Transverse colon (tissue), 4 donors: ENCODE measurements at regions not wholly inside any gene's neighbourhood (a gene's known extent, or its start where the extent isn't known, plus 50 kb on each side); places are given as distances from the start of the nearest gene placed in this dataset.
A peak's percentile ranks its signal among the peaks of the same experiment; 100 is the strongest.

ENCODE experiments used
- DNase-seq: peaks from one replicate; pipeline ENCODE4 v3.0.0-alpha.2; 2019
- H3K27ac ChIP-seq, 4 donors: fragments of 200-600 bp; sonication (generic); 2 replicates each; pipeline ENCODE4 v1.5.1; 2016 to 2018; ENCODE audit warnings: inconsistent platforms in 4 of 4
- H3K27me3 ChIP-seq: fragments of 200-600 bp; sonication (generic); 2 replicates; pipeline ENCODE4 v1.5.1; 2017; ENCODE audit warnings: inconsistent platforms
- H3K36me3 ChIP-seq, 4 donors: fragments of 200-600 bp; sonication (generic); 2 replicates each; pipeline ENCODE4 v1.5.1; 2017 to 2019; ENCODE audit warnings: inconsistent platforms in 4 of 4
- H3K4me1 ChIP-seq, 4 donors: fragments of 200-600 bp; sonication (generic); 2 replicates each; pipeline ENCODE4 v1.5.1; 2017 to 2020; ENCODE audit warnings: inconsistent platforms in 4 of 4
- H3K4me3 ChIP-seq, 4 donors: fragments of 200-600 bp; sonication (generic); 1 replicate in 1 of 4; 2 replicates in 3 of 4; pipeline versions ENCODE4 v1.5.1 to v1.6.1; 2017 to 2019; ENCODE audit warnings: inconsistent platforms in 4 of 4
- H3K9me3 ChIP-seq, 2 donors: fragments of 200-600 bp; sonication (generic); 2 replicates each; pipeline ENCODE4 v1.5.1; 2017 to 2019; ENCODE audit warnings: inconsistent platforms in 2 of 2
- CTCF ChIP-seq, 5 experiments: fragments of 200-600 bp in 3 of 5; fragments of 450-650 bp in 2 of 5; sonication (generic) in 3 of 5; IDR thresholded peaks; 1 replicate in 2 of 5; 2 replicates in 3 of 5; pipeline ENCODE4 v1.5.1; 2016 to 2017; ENCODE audit warnings: antibody characterized with exemption in 5 of 5, inconsistent platforms in 3 of 5, mild to moderate bottlenecking in 2 of 5, moderate library complexity in 1 of 5
- EP300 ChIP-seq: sonication (generic); formaldehyde crosslinking; IDR thresholded peaks from one replicate; pipeline ENCODE4 v1.6.1; 2017; ENCODE audit warnings: antibody characterized with exemption, low read depth
- POLR2A ChIP-seq: fragments of 450-650 bp; IDR thresholded peaks from one replicate; pipeline ENCODE4 v1.6.1; 2016; ENCODE audit warnings: antibody characterized with exemption, mild to moderate bottlenecking, moderate library complexity
- POLR2AphosphoS5 ChIP-seq, 3 donors: sonication (generic); formaldehyde crosslinking; IDR thresholded peaks; one replicate each; pipeline ENCODE4 v1.6.1; 2016; ENCODE audit warnings: antibody characterized with exemption in 3 of 3
- WGBS, 2 donors: methylation state at CpG; one replicate each; pipeline ENCODE4 v1.1.5; 2018; ENCODE audit warnings: low coverage in 1 of 2; 5-methylcytosine and 5-hydroxymethylcytosine counted together
- in situ Hi-C, 4 donors: fragments of 200-750 bp; cut with MboI; loops; one replicate each; pipeline versions ENCODE4 v1.15.0 to v1.15.1; 2017; ENCODE audit warnings: low sequenced_read_pairs in 3 of 4, low pct_ligation_motif_present in 1 of 4, low pct_unique_long_range_greater_than_20kb in 1 of 4
- intact Hi-C: fragments of 100-400 bp; cut with DNase I; formaldehyde crosslinking; loops from one replicate; pipeline ENCODE4 v1.15.1; 2023; ENCODE audit warnings: low total_unique reads

- Histone ChIP-seq H3K27me3 (no peaks in the 10 kb centered on the region), H3K9me3 (no peaks in the 10 kb centered on the region), H3K4me3 (no peak overlapping the region), H3K27ac (no peak overlapping the region), H3K4me1 (peaks cover 0 to 11% (median 0%) of the 10 kb centered on the region in 4 donors), H3K36me3 (no peaks in the 10 kb centered on the region)
- no peak for DNase-seq
- no peak for TF ChIP-seq POLR2AphosphoS5 (IDR thresholded peaks at IDR 0.05)
- TF ChIP-seq EP300, result no peak
- TF ChIP-seq POLR2A, result no peak
- no peak for TF ChIP-seq CTCF (IDR thresholded peaks at IDR 0.05)
- intact Hi-C loops (no loop called here), in situ Hi-C loops (loop anchor here in 1 of 4 donors (25.0 kb wide), 1 partner anchor 363 kb away; no protein-coding TSS in a partner anchor)
- 32 to 34% methylated on average over 3 of the region's 3 CpGs for WGBS, 2 donors
Observed at GRCh38 chr6:130675072-130675471, 152.1 kb upstream of the SMLR1 start.

- intact Hi-C loops, result no loop called here
- 43% methylated on average over 1 of the region's 1 CpG; no CpG with 5 or more reads in 1 of the 2 donors for WGBS, 2 donors
- in situ Hi-C loops, result loop anchor here in 1 of 4 donors (25.0 kb wide), 1 partner anchor 364 kb away; no protein-coding TSS in a partner anchor
- TF ChIP-seq POLR2AphosphoS5 (IDR thresholded peaks at IDR 0.05) (no peak), POLR2A (no peak), EP300 (no peak), CTCF (IDR thresholded peaks at IDR 0.05) (no peak)
- H3K27me3 ChIP-seq, result no peaks in the 10 kb centered on the region
- peak overlapping the region in 1 of 4 donors; percentile 27 for H3K27ac ChIP-seq
- no peak overlapping the region for H3K4me3 ChIP-seq
- peaks cover 0 to 11% (median 0%) of the 10 kb centered on the region in 4 donors for H3K4me1 ChIP-seq
- peak; percentile 9 for DNase-seq
- no peaks in the 10 kb centered on the region for H3K36me3 ChIP-seq
- H3K9me3 ChIP-seq, result no peaks in the 10 kb centered on the region
Observed at GRCh38 chr6:130676077-130676772, 151.0 kb upstream of the SMLR1 start.

GRCh38 chr6:130676773-130677144 is 150.4 kb upstream of the SMLR1 start:
- H3K27ac ChIP-seq, result peak overlapping the region in 1 of 4 donors; percentile 27
- 81% methylated on average over 1 of the region's 1 CpG; no CpG with 5 or more reads in 1 of the 2 donors for WGBS, 2 donors
- H3K36me3 ChIP-seq, result no peaks in the 10 kb centered on the region
- intact Hi-C loops (no loop called here), in situ Hi-C loops (loop anchor here in 1 of 4 donors (25.0 kb wide), 1 partner anchor 364 kb away; no protein-coding TSS in a partner anchor)
- H3K27me3 ChIP-seq, result no peaks in the 10 kb centered on the region
- no peak overlapping the region for H3K4me3 ChIP-seq
- H3K4me1 ChIP-seq, result peaks cover 0 to 11% (median 0%) of the 10 kb centered on the region in 4 donors
- TF ChIP-seq CTCF (IDR thresholded peaks at IDR 0.05) (no peak), POLR2AphosphoS5 (IDR thresholded peaks at IDR 0.05) (no peak), POLR2A (no peak)
- DNase-seq, result no peak
- no peaks in the 10 kb centered on the region for H3K9me3 ChIP-seq

GRCh38 chr6:130677312-130677711 is 149.9 kb upstream of the SMLR1 start:
- no peaks in the 10 kb centered on the region for H3K9me3 ChIP-seq
- in situ Hi-C loops (loop anchor here in 1 of 4 donors (25.0 kb wide), 1 partner anchor 365 kb away; no protein-coding TSS in a partner anchor), intact Hi-C loops (no loop called here)
- H3K27ac ChIP-seq, result no peak overlapping the region
- no peaks in the 10 kb centered on the region for H3K27me3 ChIP-seq
- H3K4me1 ChIP-seq, result peaks cover 0 to 11% (median 0%) of the 10 kb centered on the region in 4 donors
- H3K36me3 ChIP-seq, result no peaks in the 10 kb centered on the region
- no peak overlapping the region for H3K4me3 ChIP-seq
- TF ChIP-seq CTCF (IDR thresholded peaks at IDR 0.05) (no peak), POLR2AphosphoS5 (IDR thresholded peaks at IDR 0.05) (no peak), POLR2A (no peak), EP300 (no peak)
- no peak for DNase-seq
